ENCODE measurements at regions not wholly inside any gene's neighbourhood (a gene's known extent, or its start where the extent isn't known, plus 50 kb on each side); places are given as distances from the start of the nearest gene placed in this dataset.
"Not testable (repeated sequence)": the region's sequence is repeated elsewhere in the genome, so short reads cannot be mapped to it uniquely, and the experiment has no call there.

- DNase-seq (ENCODE audit: low read depth), result no peak
Measured at GRCh38 chrX:78603908-78604307, 55.2 kb downstream of the RTL3 start.

- peak; percentile 7 for DNase-seq (ENCODE audit: low read depth)
Measured at GRCh38 chrX:78595901-78596502, 63.1 kb downstream of the RTL3 start.

- DNase-seq (ENCODE audit: low read depth), result no peak
Measured at GRCh38 chrX:78593701-78594100, 65.4 kb downstream of the RTL3 start.

DNA sequence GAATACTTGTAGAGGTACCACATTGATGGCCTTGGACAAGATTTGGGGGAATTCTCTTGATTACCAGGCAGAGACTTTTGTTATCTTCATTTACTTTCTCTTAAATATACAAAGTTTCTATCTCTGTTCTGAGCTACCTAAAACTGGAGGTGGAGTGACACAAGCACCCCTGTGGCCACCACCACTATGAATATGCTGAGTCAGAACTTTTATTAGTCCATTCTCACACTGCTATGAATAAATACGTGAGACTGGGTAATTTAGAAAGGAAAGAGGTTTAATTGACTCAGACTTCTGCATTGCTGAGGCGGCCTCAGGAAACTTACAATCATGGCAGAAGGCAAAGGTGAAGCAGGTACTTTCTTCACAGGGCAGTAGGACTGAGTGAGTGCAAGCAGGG, 67.1 kb downstream of the RTL3 start:
- DNase-seq (ENCODE audit: low read depth), result no peak

DNA sequence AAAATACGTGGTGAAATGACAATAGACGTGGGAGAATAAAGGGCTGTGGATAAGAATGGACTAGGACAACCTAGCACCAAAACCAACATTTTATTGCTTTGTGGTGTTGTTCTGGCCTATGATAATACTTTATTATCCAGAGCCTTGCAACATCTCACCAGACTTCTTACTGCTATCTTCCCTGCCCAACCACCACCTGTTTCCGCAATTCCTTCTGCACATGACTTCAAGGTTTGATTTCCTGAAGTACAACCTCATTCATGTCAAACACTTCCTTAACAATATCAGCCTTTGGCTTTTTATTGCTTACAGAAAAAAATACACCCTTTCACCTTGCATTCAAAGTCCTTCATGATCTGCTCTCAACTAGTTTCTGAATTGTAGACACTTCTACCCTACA, 84.8 kb downstream of the RTL3 start:
- no peak for DNase-seq (ENCODE audit: low read depth)

DNA sequence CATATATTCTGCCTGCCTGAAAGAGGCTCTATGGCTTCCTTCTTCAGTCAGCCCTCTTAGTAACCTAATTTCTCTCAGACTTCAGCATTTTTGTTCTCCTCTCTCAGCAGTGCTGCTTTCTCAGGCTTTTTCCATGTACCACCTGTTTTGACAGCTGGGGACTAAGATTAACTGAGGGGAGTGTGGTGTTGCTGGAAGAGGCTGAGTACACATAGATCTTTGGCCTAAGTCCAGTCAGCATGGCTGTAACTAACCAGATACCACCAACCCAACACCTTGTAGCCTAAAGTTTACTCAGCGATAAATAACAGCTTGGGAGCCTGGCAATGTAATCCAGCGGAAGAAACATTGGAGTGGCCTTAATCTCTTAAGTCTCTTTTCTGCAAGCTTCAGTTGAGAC, 85.5 kb downstream of the RTL3 start:
- no peak for DNase-seq (ENCODE audit: low read depth)

DNA sequence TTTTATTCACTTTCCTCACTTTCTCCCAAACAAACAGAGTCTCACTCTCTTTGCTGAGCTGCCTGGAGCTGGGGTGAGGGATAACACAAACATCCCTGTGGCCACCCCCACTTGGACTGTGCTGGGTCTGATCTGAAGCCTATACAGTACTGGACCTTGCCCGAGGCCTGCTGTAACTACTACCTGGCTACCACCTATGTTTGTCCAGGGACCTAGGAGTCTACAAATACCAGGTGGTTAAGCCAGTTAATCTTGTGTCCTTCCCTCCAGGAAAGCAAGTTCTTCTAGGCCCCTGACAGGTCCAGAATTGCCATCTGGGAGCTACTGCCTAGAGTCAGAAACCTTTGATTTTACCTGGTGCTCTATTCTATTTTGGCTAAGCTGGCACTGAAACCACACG, 87.3 kb downstream of the RTL3 start:
- no peak for DNase-seq (ENCODE audit: low read depth)

- peak; percentile 1 for DNase-seq (ENCODE audit: low read depth)
Measured at GRCh38 chrX:78555401-78555980, 103.6 kb downstream of the RTL3 start.

DNA sequence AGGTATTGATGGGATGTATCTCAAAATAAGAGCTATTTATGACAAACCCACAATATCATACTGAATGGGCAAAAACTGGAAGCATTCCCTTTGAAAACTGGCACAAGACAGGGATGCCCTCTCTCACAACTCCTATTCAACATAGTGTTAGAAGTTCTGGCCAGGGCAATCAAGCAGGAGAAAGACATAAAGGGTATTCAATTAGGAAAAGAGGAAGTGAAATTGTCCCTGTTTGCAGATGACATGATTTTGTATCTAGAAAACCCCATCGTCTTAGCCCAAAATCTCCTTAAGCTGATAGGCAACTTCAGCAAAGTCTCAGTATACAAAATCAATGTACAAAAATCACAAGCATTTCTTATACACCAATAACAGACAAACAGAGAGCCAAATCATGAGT, 106.5 kb downstream of the RTL3 start:
- DNase-seq (ENCODE audit: low read depth), result not testable (repeated sequence)

GRCh38 chrX:78548012-78548411, 111.1 kb downstream of the RTL3 start:
- DNase-seq (ENCODE audit: low read depth), result no peak

DNA sequence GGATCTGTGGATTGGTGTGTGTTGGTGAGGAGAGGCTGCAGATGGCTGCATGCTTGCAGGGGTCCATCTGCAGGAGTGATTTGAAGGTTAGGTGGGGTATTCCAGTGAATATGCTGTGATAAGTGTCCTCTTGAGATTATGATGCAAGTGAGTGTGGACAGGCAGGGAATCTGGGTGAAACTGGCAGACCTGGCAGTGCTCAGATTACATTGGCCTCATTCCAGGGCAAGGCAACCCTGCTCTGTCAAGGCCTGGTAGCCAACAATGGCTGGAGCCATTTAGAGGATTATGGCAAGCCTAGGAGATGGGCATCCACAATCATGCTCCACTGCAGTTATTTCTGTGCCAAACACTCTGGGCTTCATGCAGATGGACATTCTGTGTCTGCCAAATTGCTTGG, 113.9 kb downstream of the RTL3 start:
- no peak for DNase-seq (ENCODE audit: low read depth)

GRCh38 chrX:78543281-78543680, 115.8 kb downstream of the RTL3 start:
- no peak for DNase-seq (ENCODE audit: low read depth)

DNA sequence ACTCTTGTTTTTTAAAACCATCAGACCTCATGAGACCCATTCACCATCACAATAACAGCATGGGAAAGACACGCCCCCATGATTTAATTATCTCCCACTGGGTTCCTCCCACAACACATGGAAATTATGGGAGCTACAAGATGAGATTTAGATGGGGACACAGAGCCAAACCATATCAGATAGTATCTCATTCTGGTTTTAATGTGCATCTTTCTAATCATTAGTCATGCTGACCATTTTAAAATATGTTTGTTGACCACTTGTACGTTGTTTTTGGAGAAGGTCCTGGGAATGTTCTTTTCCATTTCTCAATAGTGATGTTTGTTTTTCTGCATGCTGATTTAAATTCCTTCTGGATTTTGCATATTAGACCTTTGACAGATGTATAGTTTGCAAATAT, 119.0 kb downstream of the RTL3 start:
- DNase-seq (ENCODE audit: low read depth), result no peak

- no peak for DNase-seq (ENCODE audit: low read depth)
Measured at GRCh38 chrX:78534221-78534620, 124.9 kb downstream of the RTL3 start.

DNA sequence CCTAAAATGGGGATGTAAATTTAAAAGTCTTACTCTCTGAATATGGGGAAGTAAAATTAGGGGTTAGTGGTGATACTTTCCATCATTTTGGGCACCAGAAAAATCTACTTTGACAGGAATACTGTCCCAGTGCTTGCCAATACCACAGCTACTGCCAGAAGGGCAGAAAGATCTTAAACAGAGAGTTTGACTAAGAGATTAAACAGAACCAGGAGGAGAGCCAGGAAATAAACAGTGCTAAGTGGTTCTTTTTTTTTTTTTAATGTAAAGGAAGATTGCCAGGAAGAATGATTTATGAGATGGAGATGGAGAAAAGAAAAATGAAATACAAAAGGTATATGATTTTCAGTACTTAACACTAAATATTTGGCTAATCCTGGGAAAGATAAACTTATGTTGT, 126.8 kb downstream of the RTL3 start:
- no peak for DNase-seq (ENCODE audit: low read depth)

- DNase-seq (ENCODE audit: low read depth), result no peak
Measured at GRCh38 chrX:78527818-78528217, 131.3 kb downstream of the RTL3 start.

DNA sequence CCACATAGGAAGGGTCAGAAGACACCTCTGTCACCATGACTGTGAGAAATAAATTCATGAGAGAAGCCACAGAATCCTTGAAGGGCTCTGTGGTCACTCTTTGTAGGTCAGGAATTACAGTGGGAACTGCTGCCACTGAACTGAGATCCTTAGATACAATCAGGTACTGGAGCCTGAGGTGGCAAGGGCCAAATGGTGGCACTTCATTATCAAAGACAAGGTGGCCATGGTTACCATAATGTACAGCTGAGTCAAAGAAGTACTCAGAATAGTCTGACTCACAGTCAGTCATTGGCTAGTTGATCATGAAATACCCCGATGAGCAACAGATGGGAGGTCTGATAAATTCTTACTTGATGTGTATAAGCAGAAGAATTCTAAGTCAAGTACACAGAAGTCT, 131.9 kb downstream of the RTL3 start:
- no peak for DNase-seq (ENCODE audit: low read depth)

GRCh38 chrX:78522601-78523000, 136.5 kb downstream of the RTL3 start:
- no peak for DNase-seq (ENCODE audit: low read depth)

DNA sequence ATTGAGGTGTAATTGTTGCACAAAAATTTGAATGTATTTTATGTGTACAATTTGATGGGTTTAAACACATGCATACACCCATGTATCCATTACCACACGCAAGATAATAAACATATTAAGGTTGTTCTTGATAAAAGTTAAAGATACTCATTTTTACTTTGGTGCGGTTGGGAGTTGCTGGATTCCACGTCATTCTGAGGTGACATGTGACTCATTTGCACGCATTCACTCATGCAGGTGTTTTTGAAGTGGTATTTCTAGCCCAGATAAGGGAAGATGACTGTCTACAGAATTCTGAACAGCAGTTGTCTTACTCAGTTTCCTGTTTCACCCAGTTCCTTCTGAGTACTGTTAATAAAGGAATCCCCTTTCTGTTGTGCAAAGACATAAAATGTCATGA, 142.0 kb downstream of the RTL3 start:
- DNase-seq (ENCODE audit: low read depth), result no peak

DNA sequence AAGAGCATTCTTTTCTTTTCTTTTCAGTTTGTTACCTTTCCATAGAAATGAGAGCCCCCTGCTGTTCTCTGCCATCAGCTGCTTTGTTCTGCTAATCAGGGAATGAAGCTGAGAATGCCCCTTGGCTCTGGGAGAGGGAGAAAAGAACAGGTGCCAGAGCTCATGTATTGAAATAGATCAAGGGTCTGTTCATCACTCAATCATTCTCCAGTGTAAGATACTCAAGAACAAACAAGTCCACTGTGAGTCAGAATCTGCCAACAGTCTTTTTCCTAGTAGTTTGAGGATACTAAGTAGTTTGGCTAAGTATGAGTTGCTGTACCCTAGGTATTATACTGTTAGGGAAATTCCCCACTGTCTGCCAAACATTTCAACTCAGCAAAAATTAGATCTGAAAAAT, 144.3 kb downstream of the RTL3 start:
- DNase-seq (ENCODE audit: low read depth), result no peak

GRCh38 chrX:78513971-78514738, 145.0 kb downstream of the RTL3 start:
- DNase-seq (ENCODE audit: low read depth), result no peak

GRCh38 chrX:78506248-78506647, 152.9 kb downstream of the RTL3 start:
- no peak for DNase-seq (ENCODE audit: low read depth)

DNA sequence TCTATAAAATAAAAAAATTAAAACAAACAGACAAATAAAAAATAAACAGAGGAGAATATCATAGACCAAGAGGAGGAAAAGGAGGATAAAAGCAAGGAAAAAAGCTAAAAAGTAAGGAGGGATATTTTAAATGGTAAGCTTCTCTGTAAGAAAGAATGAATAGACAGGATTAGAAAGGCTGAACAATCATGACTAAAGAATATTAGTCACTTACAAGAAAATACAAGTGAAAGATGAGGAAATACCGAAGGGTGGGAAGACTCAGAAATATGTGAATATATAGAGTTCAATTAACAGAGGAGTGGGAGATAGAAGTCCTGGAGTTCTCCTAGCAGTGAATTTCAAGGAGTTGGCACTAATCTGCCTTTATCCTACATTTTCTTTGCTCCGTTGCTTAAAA, 162.6 kb downstream of the RTL3 start:
- no peak for DNase-seq (ENCODE audit: low read depth)

- no peak for DNase-seq (ENCODE audit: low read depth)
Measured at GRCh38 chrX:78493180-78493579, 165.8 kb upstream of the CYSLTR1 start.
